PFSK-1 (cell line): ENCODE measurements at regions not wholly inside any gene's neighbourhood (a gene's known extent, or its start where the extent isn't known, plus 50 kb on each side); places are given as distances from the start of the nearest gene placed in this dataset.

ENCODE experiments used
- FOXP2 ChIP-seq: optimal IDR thresholded peaks from 2 replicates; pipeline ENCODE3; 2011; ENCODE audit warnings: borderline replicate concordance, control low read depth, inconsistent platforms; ENCODE audit not compliant: insufficient read depth; ENCODE audit errors: extremely low read length, extremely low read depth
- POLR2AphosphoS5 ChIP-seq: IDR thresholded peaks from 2 replicates; pipeline ENCODE4 v1.6.1; 2012; ENCODE audit warnings: low read depth, mild to moderate bottlenecking, control low read depth, low read length, moderate library complexity
- REST ChIP-seq, 2 experiments: IDR thresholded peaks; 2 replicates each; pipeline versions ENCODE4 v1.6.1 to v1.8.0; 2011 to 2012; ENCODE audit warnings: low read depth in 2 of 2, low read length in 2 of 2, control low read depth in 1 of 2, inconsistent platforms in 1 of 2, mild to moderate bottlenecking in 1 of 2, moderate library complexity in 1 of 2; ENCODE audit not compliant: insufficient read depth in 1 of 2
- SIN3A ChIP-seq: IDR thresholded peaks from 2 replicates; pipeline ENCODE4 v1.6.1; 2012; ENCODE audit warnings: mild to moderate bottlenecking, low read length, moderate library complexity, borderline replicate concordance; ENCODE audit not compliant: insufficient read depth
- TAF1 ChIP-seq: IDR thresholded peaks from 2 replicates; pipeline ENCODE4 v1.6.1; 2012; ENCODE audit warnings: low read length, control low read depth, borderline replicate concordance; ENCODE audit not compliant: insufficient read depth

DNA sequence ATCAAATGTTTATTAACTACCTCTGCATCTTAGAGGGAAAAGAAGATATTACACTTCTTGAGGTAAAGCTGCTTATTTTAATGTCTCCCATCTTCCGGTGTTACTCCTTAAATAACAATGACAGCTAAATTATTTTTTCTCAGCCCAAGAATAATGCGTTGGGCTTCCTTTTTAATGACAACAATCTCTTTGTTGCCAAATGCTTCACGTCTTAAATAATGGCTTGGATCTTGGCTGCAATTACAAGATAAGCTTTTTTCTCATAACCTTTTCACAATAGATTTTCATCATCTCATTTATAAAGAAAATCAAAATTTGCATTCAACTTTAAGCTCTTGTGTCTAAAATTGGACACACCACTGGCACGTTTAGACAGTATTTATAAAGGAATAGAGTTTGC lies 89.2 kb upstream of the COL8A1 start:
- no peak for TF ChIP-seq POLR2AphosphoS5
- no peak for TF ChIP-seq SIN3A
- TF ChIP-seq TAF1: no peak
- TF ChIP-seq REST (IDR thresholded peaks at IDR 0.05; ENCODE audit: insufficient read depth in 1 of 2, low read depth in 2 of 2, low read length in 2 of 2): no peak
- TF ChIP-seq FOXP2: no peak
